H1 (cell line): ENCODE measurements at regions not wholly inside any gene's neighbourhood (a gene's known extent, or its start where the extent isn't known, plus 50 kb on each side); places are given as distances from the start of the nearest gene placed in this dataset. TPM values are rescaled to one million over a fixed set of nuclear protein-coding genes. Genes with fewer than 3 reads are reported as not detected.

ENCODE experiments used
- small RNA-seq: library from polyadenylated mRNA; stranded (forward); fragments of <200 nt; extraction: miRNeasy Mini kit (QIAGEN cat#:217004); gene quantifications from one replicate; pipeline ENCODE3, GENCODE V24; 2013; ENCODE audit not compliant: insufficient read depth

Small RNA genes in the stretch of these regions (small RNA-seq; reads per million reads assigned to genes)
- gene AC093870.1 = not detected
